ENCODE measurements at regions not wholly inside any gene's neighbourhood (a gene's known extent, or its start where the extent isn't known, plus 50 kb on each side); places are given as distances from the start of the nearest gene placed in this dataset.

DNA sequence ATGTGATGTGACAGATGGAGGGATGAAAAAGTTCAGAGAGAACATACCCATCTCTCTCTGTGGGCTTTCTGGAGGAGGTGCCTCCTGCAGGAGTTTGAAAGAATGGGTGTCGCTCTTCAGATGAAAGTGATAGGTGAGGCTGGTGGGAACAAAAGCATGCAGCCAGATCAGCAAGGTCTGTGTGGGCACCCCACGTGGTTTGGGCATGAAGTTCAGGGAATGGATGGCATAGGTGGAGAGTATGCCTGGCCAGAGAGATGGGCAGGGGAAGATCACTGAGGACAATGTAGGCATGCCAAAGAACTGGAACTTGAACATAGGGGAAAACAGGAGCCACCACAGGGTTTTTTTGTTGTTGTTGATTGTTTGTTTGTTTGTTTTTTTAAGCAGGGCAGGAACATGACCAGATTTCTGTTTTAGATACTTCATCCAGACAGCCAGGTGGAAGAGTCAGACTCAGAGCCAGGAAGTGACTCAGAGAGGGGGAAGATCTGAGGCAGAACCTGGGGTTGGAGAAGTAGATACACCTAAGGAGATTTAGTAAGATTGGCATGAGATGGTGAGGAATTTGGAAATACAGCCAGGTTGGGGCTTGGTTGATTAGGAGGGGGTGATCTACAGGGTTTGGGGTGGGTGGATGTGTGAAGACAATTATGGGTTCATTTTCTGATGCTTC, 64.8 kb upstream of the CLSTN2 start:
- Mint-ChIP-seq H3K4me1 (ENCODE audit: low read depth) (no peaks in the 10 kb centered on the region), H3K4me3 (ENCODE audit: unreplicated experiment) (no peak overlapping the region), H3K9me3 (ENCODE audit: low read depth) (no peaks in the 10 kb centered on the region), H3K36me3 (ENCODE audit: low read depth) (no peaks in the 10 kb centered on the region), H3K27ac (ENCODE audit: unreplicated experiment) (no peak overlapping the region), H3K27me3 (ENCODE audit: low read depth) (peaks cover 34% of the 10 kb centered on the region)
- TF ChIP-seq, protein P1, sequence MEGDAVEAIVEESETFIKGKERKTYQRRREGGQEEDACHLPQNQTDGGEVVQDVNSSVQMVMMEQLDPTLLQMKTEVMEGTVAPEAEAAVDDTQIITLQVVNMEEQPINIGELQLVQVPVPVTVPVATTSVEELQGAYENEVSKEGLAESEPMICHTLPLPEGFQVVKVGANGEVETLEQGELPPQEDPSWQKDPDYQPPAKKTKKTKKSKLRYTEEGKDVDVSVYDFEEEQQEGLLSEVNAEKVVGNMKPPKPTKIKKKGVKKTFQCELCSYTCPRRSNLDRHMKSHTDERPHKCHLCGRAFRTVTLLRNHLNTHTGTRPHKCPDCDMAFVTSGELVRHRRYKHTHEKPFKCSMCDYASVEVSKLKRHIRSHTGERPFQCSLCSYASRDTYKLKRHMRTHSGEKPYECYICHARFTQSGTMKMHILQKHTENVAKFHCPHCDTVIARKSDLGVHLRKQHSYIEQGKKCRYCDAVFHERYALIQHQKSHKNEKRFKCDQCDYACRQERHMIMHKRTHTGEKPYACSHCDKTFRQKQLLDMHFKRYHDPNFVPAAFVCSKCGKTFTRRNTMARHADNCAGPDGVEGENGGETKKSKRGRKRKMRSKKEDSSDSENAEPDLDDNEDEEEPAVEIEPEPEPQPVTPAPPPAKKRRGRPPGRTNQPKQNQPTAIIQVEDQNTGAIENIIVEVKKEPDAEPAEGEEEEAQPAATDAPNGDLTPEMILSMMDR (IDR thresholded peaks at IDR 0.05), result no peak
- no peak for DNase-seq (ENCODE audit: low spot score)

GRCh38 chr3:139868773-139869172, 66.2 kb upstream of the CLSTN2 start:
- no peak for DNase-seq (ENCODE audit: low spot score)
- H3K4me1 Mint-ChIP-seq (ENCODE audit: low read depth), result no peaks in the 10 kb centered on the region
- peaks cover 31% of the 10 kb centered on the region for H3K27me3 Mint-ChIP-seq (ENCODE audit: low read depth)
- TF ChIP-seq, protein P1 (IDR thresholded peaks at IDR 0.05), result no peak
- no peak overlapping the region for H3K4me3 Mint-ChIP-seq (ENCODE audit: unreplicated experiment)
- H3K27ac Mint-ChIP-seq (ENCODE audit: unreplicated experiment), result no peak overlapping the region
- no peaks in the 10 kb centered on the region for H3K9me3 Mint-ChIP-seq (ENCODE audit: low read depth)
- peaks cover under 1% of the 10 kb centered on the region for H3K36me3 Mint-ChIP-seq (ENCODE audit: low read depth)

DNA sequence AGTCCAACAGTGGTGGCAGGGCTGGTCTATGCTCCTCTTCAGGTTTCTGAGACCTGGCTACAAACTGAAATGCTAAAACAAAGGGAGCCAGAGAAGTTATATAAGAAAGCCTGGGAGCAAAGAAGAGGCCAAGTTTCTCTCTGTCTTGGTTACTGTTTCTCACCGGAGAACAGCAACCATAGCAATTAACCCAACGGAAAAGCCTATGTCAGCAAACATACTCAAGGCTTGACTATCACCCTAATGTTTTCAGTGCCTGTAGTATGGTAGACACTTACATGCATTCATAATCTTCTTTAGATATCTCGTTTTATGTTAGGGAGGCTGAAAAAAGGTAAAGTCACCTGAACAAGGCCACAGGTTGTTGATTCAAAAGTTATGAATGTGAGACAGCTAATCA, 86.3 kb upstream of the CLSTN2 start:
- no peaks in the 10 kb centered on the region for H3K36me3 Mint-ChIP-seq (ENCODE audit: low read depth)
- no peak for DNase-seq (ENCODE audit: low spot score)
- no peak overlapping the region for H3K4me3 Mint-ChIP-seq (ENCODE audit: unreplicated experiment)
- TF ChIP-seq, protein P1 (IDR thresholded peaks at IDR 0.05), result no peak
- H3K4me1 Mint-ChIP-seq (ENCODE audit: low read depth), result no peaks in the 10 kb centered on the region
- H3K27ac Mint-ChIP-seq (ENCODE audit: unreplicated experiment), result no peak overlapping the region
- peaks cover 14% of the 10 kb centered on the region for H3K9me3 Mint-ChIP-seq (ENCODE audit: low read depth)
- peaks cover 31% of the 10 kb centered on the region for H3K27me3 Mint-ChIP-seq (ENCODE audit: low read depth)

GRCh38 chr3:139846729-139847128, 88.3 kb upstream of the CLSTN2 start:
- Mint-ChIP-seq H3K4me1 (ENCODE audit: low read depth) (no peaks in the 10 kb centered on the region), H3K27ac (ENCODE audit: unreplicated experiment) (no peak overlapping the region), H3K4me3 (ENCODE audit: unreplicated experiment) (no peak overlapping the region), H3K27me3 (ENCODE audit: low read depth) (peaks cover 27% of the 10 kb centered on the region), H3K36me3 (ENCODE audit: low read depth) (peaks cover 4% of the 10 kb centered on the region), H3K9me3 (ENCODE audit: low read depth) (peaks cover 20% of the 10 kb centered on the region)
- TF ChIP-seq, protein P1 (IDR thresholded peaks at IDR 0.05), result no peak
- DNase-seq (ENCODE audit: low spot score), result no peak

DNA sequence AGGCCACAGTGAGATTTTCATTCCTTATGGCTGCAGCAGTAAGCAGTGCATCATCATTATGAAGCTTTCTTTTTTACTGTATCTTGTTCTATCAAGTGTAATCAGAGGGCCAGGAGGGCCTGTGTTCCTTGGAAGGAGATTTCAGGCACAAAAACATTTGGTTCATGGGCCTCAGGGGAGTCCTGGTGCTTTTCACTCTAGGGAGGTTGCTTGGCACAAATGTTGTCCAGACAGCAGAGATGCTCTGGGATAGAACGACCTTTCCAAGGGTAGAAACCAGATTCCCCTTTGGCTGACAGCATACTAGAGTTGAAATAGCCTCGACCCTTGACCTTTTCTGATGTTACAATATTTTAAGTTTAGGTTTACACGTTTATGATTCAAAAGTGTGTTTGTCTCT, 95.3 kb upstream of the CLSTN2 start:
- peaks cover 7% of the 10 kb centered on the region for H3K9me3 Mint-ChIP-seq (ENCODE audit: low read depth)

More for the DNA sequence above, 95.3 kb upstream of the CLSTN2 start:
- H3K36me3 Mint-ChIP-seq (ENCODE audit: low read depth), result peaks cover 4% of the 10 kb centered on the region
- no peak for DNase-seq (ENCODE audit: low spot score)
- H3K27ac Mint-ChIP-seq (ENCODE audit: unreplicated experiment), result no peak overlapping the region
- H3K4me3 Mint-ChIP-seq (ENCODE audit: unreplicated experiment), result no peak overlapping the region
- no peaks in the 10 kb centered on the region for H3K4me1 Mint-ChIP-seq (ENCODE audit: low read depth)
- TF ChIP-seq, protein P1 (IDR thresholded peaks at IDR 0.05), result no peak
- peaks cover 11% of the 10 kb centered on the region for H3K27me3 Mint-ChIP-seq (ENCODE audit: low read depth)
